Natural killer cell (primary cell): ENCODE measurements at regions not wholly inside any gene's neighbourhood (a gene's known extent, or its start where the extent isn't known, plus 50 kb on each side); places are given as distances from the start of the nearest gene placed in this dataset.

Source experiments
- ATAC-seq, 3 donors: fragments of 150-1000 bp in 2 of 3; fragments of 200-7000 bp in 1 of 3; cut with Tn5 transposase; 1 replicate in 1 of 3; 2 replicates in 2 of 3; pipeline ENCODE4 v1.10.0; 2021; ENCODE audit warnings: mild to moderate bottlenecking in 2 of 3, moderate library complexity in 2 of 3
- DNase-seq, 2 donors: peaks; one replicate each; pipeline versions ENCODE4 v3.0.0 to v3.0.0-alpha.2; 2013 to 2021; ENCODE audit warnings: mixed read lengths in 1 of 2
- H3K27ac ChIP-seq: one replicate; pipeline ENCODE4 v1.5.1; 2013; ENCODE audit warnings: mild to moderate bottlenecking, low read length
- H3K27me3 ChIP-seq: one replicate; pipeline ENCODE4 v1.6.1; 2013; ENCODE audit warnings: low read length; ENCODE audit not compliant: control insufficient read depth, insufficient read depth
- H3K36me3 ChIP-seq: one replicate; pipeline ENCODE4 v1.6.1; 2013; ENCODE audit warnings: low read length; ENCODE audit not compliant: control insufficient read depth, insufficient read depth
- H3K4me1 ChIP-seq: one replicate; pipeline ENCODE4 v1.6.1; 2013; ENCODE audit warnings: low read length; ENCODE audit not compliant: control insufficient read depth, insufficient read depth
- H3K4me3 ChIP-seq: one replicate; pipeline ENCODE4 v1.5.1; 2013; ENCODE audit warnings: low read length
- H3K9me3 ChIP-seq: one replicate; pipeline ENCODE4 v1.6.1; 2013; ENCODE audit warnings: low read length; ENCODE audit not compliant: control insufficient read depth, insufficient read depth
- H3K27ac Mint-ChIP-seq, 2 donors: one replicate each; pipeline ENCODE4 v1.8.0; 2022; ENCODE audit warnings: mild to moderate bottlenecking in 2 of 2, mixed read lengths in 2 of 2, moderate library complexity in 1 of 2
- H3K27me3 Mint-ChIP-seq, 2 donors: one replicate each; pipeline ENCODE4 v1.8.0; 2022; ENCODE audit warnings: low read depth in 2 of 2, mixed read lengths in 2 of 2
- H3K36me3 Mint-ChIP-seq: one replicate; pipeline ENCODE4 v1.8.0; 2022; ENCODE audit warnings: mixed read lengths
- H3K4me1 Mint-ChIP-seq, 2 donors: one replicate each; pipeline ENCODE4 v1.8.0; 2022; ENCODE audit warnings: mixed read lengths in 2 of 2
- H3K4me3 Mint-ChIP-seq: one replicate; pipeline ENCODE4 v1.8.0; 2022; ENCODE audit warnings: mild to moderate bottlenecking, moderate library complexity, mixed read lengths
- H3K9me3 Mint-ChIP-seq, 2 donors: one replicate each; pipeline ENCODE4 v1.8.0; 2022; ENCODE audit warnings: mixed read lengths in 2 of 2
- CTCF ChIP-seq: fragments of 200-600 bp; IDR thresholded peaks from one replicate; pipeline ENCODE4 v1.8.0; 2022; ENCODE audit warnings: antibody characterized with exemption
- WGBS: methylation state at CpG from one replicate; pipeline ENCODE4 v1.1.7; 2013; ENCODE audit warnings: missing lambda C conversion rate; ENCODE audit not compliant: insufficient coverage; 5-methylcytosine and 5-hydroxymethylcytosine counted together
- intact Hi-C: fragments of 100-400 bp; cut with micrococcal nuclease; formaldehyde crosslinking; loops from one replicate; pipeline ENCODE4 v1.14.2; 2022

GRCh38 chr2:188091220-188091619, 200.5 kb upstream of the GULP1 start:
- no peaks in the 10 kb centered on the region for H3K4me1 Mint-ChIP-seq
- H3K4me3 ChIP-seq, result no peak overlapping the region
- no peaks in the 10 kb centered on the region for H3K27me3 ChIP-seq
- H3K27ac Mint-ChIP-seq, result no peak overlapping the region
- H3K4me3 Mint-ChIP-seq, result no peak overlapping the region
- H3K36me3 ChIP-seq, result no peaks in the 10 kb centered on the region
- H3K36me3 Mint-ChIP-seq, result no peaks in the 10 kb centered on the region
- ATAC-seq (no peak), DNase-seq (no peak)
- intact Hi-C loops, result no loop called here
- H3K9me3 Mint-ChIP-seq, result peaks cover 7 to 12% of the 10 kb centered on the region in 2 donors
- no peak for TF ChIP-seq CTCF
- no peaks in the 10 kb centered on the region for H3K27me3 Mint-ChIP-seq
- H3K27ac ChIP-seq, result no peak overlapping the region
- H3K4me1 ChIP-seq, result no peaks in the 10 kb centered on the region
- no peaks in the 10 kb centered on the region for H3K9me3 ChIP-seq

- intact Hi-C loops, result no loop called here
- ATAC-seq, result no peak
- Mint-ChIP-seq H3K27me3 (no peaks in the 10 kb centered on the region), H3K4me3 (no peak overlapping the region), H3K9me3 (peaks cover 13 to 16% of the 10 kb centered on the region in 2 donors), H3K36me3 (no peaks in the 10 kb centered on the region), H3K27ac (no peak overlapping the region), H3K4me1 (no peaks in the 10 kb centered on the region)
- Histone ChIP-seq H3K4me3 (no peak overlapping the region), H3K4me1 (no peaks in the 10 kb centered on the region), H3K9me3 (no peaks in the 10 kb centered on the region), H3K27me3 (no peaks in the 10 kb centered on the region), H3K36me3 (no peaks in the 10 kb centered on the region), H3K27ac (no peak overlapping the region)
- WGBS, result 84% methylated on average over 2 of the region's 2 CpGs
- TF ChIP-seq CTCF, result no peak
- DNase-seq, result no peak
Observed at GRCh38 chr2:188092734-188093133, 198.9 kb upstream of the GULP1 start.

DNA sequence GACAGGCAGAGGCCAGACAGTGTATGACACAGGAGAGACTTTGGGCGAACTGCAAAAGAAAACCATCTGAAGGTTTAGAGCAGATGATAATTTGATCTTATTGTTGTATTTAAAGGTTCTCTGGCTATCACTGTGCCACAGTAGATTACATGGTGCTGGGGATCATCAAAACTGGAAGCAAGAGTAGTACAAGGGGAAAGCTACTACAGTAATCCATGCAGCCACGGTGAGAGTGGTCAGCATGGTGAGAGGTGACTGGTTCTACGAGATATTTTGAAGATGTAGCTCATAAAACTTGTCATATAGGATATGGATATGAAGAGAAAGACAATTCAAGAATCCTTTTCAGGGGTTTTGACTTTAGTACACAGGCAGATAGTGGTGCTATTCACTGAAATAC, 194.8 kb upstream of the GULP1 start:
- H3K27ac Mint-ChIP-seq, result no peak overlapping the region
- intact Hi-C loops, result no loop called here
- H3K4me3 Mint-ChIP-seq, result no peak overlapping the region
- 80% methylated on average over 3 of the region's 3 CpGs for WGBS
- TF ChIP-seq CTCF, result no peak
- DNase-seq (no peak), ATAC-seq (no peak)
- H3K4me3 ChIP-seq, result no peak overlapping the region
- H3K4me1 Mint-ChIP-seq, result no peaks in the 10 kb centered on the region
- H3K4me1 ChIP-seq, result no peaks in the 10 kb centered on the region
- H3K27me3 ChIP-seq, result no peaks in the 10 kb centered on the region
- no peak overlapping the region for H3K27ac ChIP-seq
- no peaks in the 10 kb centered on the region for H3K27me3 Mint-ChIP-seq
- no peaks in the 10 kb centered on the region for H3K36me3 ChIP-seq
- peaks cover 8 to 16% of the 10 kb centered on the region in 2 donors for H3K9me3 Mint-ChIP-seq
- H3K36me3 Mint-ChIP-seq, result no peaks in the 10 kb centered on the region
- H3K9me3 ChIP-seq, result no peaks in the 10 kb centered on the region

- Mint-ChIP-seq H3K4me1 (no peaks in the 10 kb centered on the region), H3K27ac (no peak overlapping the region), H3K4me3 (no peak overlapping the region), H3K27me3 (no peaks in the 10 kb centered on the region), H3K9me3 (peaks cover 0 to 16% of the 10 kb centered on the region in 2 donors), H3K36me3 (no peaks in the 10 kb centered on the region)
- Histone ChIP-seq H3K4me1 (no peaks in the 10 kb centered on the region), H3K27me3 (no peaks in the 10 kb centered on the region), H3K9me3 (peaks cover 9% of the 10 kb centered on the region), H3K27ac (no peak overlapping the region), H3K36me3 (no peaks in the 10 kb centered on the region), H3K4me3 (no peak overlapping the region)
- 69% methylated on average over 6 of the region's 6 CpGs for WGBS
- TF ChIP-seq CTCF, result no peak
- no peak for DNase-seq
- intact Hi-C loops, result no loop called here
- ATAC-seq, result no peak
Observed at GRCh38 chr2:188102881-188103280, 188.8 kb upstream of the GULP1 start.
